ENCODE measurements at regions not wholly inside any gene's neighbourhood (a gene's known extent, or its start where the extent isn't known, plus 50 kb on each side); places are given as distances from the start of the nearest gene placed in this dataset.

GRCh38 chr4:175910700-175911099 lies 98.6 kb upstream of the GPM6A start:
- Histone ChIP-seq H3K9me3 (ENCODE audit: control insufficient read depth in 2 of 2, low read length in 2 of 2) (no peaks in the 10 kb centered on the region), H3K4me1 (ENCODE audit: control insufficient read depth in 2 of 2, insufficient read depth in 2 of 2, low read length in 2 of 2) (no peaks in the 10 kb centered on the region), H3K36me3 (ENCODE audit: control insufficient read depth in 2 of 2, insufficient read depth in 2 of 2, low read length in 2 of 2) (no peaks in the 10 kb centered on the region), H3K27me3 (ENCODE audit: control insufficient read depth in 2 of 2, insufficient read depth in 2 of 2, low read length in 2 of 2) (no peaks in the 10 kb centered on the region), H3K9ac (ENCODE audit: low read depth in 1 of 2, low read length in 2 of 2) (no peak overlapping the region), H3K27ac (ENCODE audit: low read depth in 2 of 2, low read length in 2 of 2) (no peak overlapping the region), H3K4me3 (ENCODE audit: low read length in 2 of 2) (no peak overlapping the region)

GRCh38 chr4:175916626-175917351 lies 104.7 kb upstream of the GPM6A start:
- no peak overlapping the region for H3K4me3 ChIP-seq (ENCODE audit: low read length in 2 of 2)
- H3K9ac ChIP-seq (ENCODE audit: low read depth in 1 of 2, low read length in 2 of 2) = no peak overlapping the region
- no peak overlapping the region for H3K27ac ChIP-seq (ENCODE audit: low read depth in 2 of 2, low read length in 2 of 2)
- no peaks in the 10 kb centered on the region for H3K36me3 ChIP-seq (ENCODE audit: control insufficient read depth in 2 of 2, insufficient read depth in 2 of 2, low read length in 2 of 2)
- H3K9me3 ChIP-seq (ENCODE audit: control insufficient read depth in 2 of 2, low read length in 2 of 2) = no peaks in the 10 kb centered on the region
- no peaks in the 10 kb centered on the region for H3K4me1 ChIP-seq (ENCODE audit: control insufficient read depth in 2 of 2, insufficient read depth in 2 of 2, low read length in 2 of 2)
- H3K27me3 ChIP-seq (ENCODE audit: control insufficient read depth in 2 of 2, insufficient read depth in 2 of 2, low read length in 2 of 2) = no peaks in the 10 kb centered on the region

- H3K4me3 ChIP-seq (ENCODE audit: low read length in 2 of 2) = no peak overlapping the region
- no peaks in the 10 kb centered on the region for H3K36me3 ChIP-seq (ENCODE audit: control insufficient read depth in 2 of 2, insufficient read depth in 2 of 2, low read length in 2 of 2)
- H3K4me1 ChIP-seq (ENCODE audit: control insufficient read depth in 2 of 2, insufficient read depth in 2 of 2, low read length in 2 of 2) = no peaks in the 10 kb centered on the region
- no peak overlapping the region for H3K27ac ChIP-seq (ENCODE audit: low read depth in 2 of 2, low read length in 2 of 2)
- no peak overlapping the region for H3K9ac ChIP-seq (ENCODE audit: low read depth in 1 of 2, low read length in 2 of 2)
- no peaks in the 10 kb centered on the region for H3K9me3 ChIP-seq (ENCODE audit: control insufficient read depth in 2 of 2, low read length in 2 of 2)
- H3K27me3 ChIP-seq (ENCODE audit: control insufficient read depth in 2 of 2, insufficient read depth in 2 of 2, low read length in 2 of 2) = no peaks in the 10 kb centered on the region
Measured at GRCh38 chr4:175927121-175927520, 115.1 kb upstream of the GPM6A start.

GRCh38 chr4:175929441-175929840 lies 117.4 kb upstream of the GPM6A start:
- Histone ChIP-seq H3K9me3 (ENCODE audit: control insufficient read depth in 2 of 2, low read length in 2 of 2) (no peaks in the 10 kb centered on the region), H3K36me3 (ENCODE audit: control insufficient read depth in 2 of 2, insufficient read depth in 2 of 2, low read length in 2 of 2) (no peaks in the 10 kb centered on the region), H3K4me3 (ENCODE audit: low read length in 2 of 2) (no peak overlapping the region), H3K27me3 (ENCODE audit: control insufficient read depth in 2 of 2, insufficient read depth in 2 of 2, low read length in 2 of 2) (no peaks in the 10 kb centered on the region), H3K9ac (ENCODE audit: low read depth in 1 of 2, low read length in 2 of 2) (no peak overlapping the region), H3K4me1 (ENCODE audit: control insufficient read depth in 2 of 2, insufficient read depth in 2 of 2, low read length in 2 of 2) (no peaks in the 10 kb centered on the region), H3K27ac (ENCODE audit: low read depth in 2 of 2, low read length in 2 of 2) (no peak overlapping the region)

GRCh38 chr4:175929932-175930331 lies 117.9 kb upstream of the GPM6A start:
- Histone ChIP-seq H3K27me3 (ENCODE audit: control insufficient read depth in 2 of 2, insufficient read depth in 2 of 2, low read length in 2 of 2) (no peaks in the 10 kb centered on the region), H3K4me1 (ENCODE audit: control insufficient read depth in 2 of 2, insufficient read depth in 2 of 2, low read length in 2 of 2) (no peaks in the 10 kb centered on the region), H3K9me3 (ENCODE audit: control insufficient read depth in 2 of 2, low read length in 2 of 2) (no peaks in the 10 kb centered on the region), H3K27ac (ENCODE audit: low read depth in 2 of 2, low read length in 2 of 2) (no peak overlapping the region), H3K4me3 (ENCODE audit: low read length in 2 of 2) (no peak overlapping the region), H3K36me3 (ENCODE audit: control insufficient read depth in 2 of 2, insufficient read depth in 2 of 2, low read length in 2 of 2) (no peaks in the 10 kb centered on the region), H3K9ac (ENCODE audit: low read depth in 1 of 2, low read length in 2 of 2) (no peak overlapping the region)

- H3K9me3 ChIP-seq (ENCODE audit: control insufficient read depth in 2 of 2, low read length in 2 of 2) = no peaks in the 10 kb centered on the region
- no peaks in the 10 kb centered on the region for H3K4me1 ChIP-seq (ENCODE audit: control insufficient read depth in 2 of 2, insufficient read depth in 2 of 2, low read length in 2 of 2)
- H3K36me3 ChIP-seq (ENCODE audit: control insufficient read depth in 2 of 2, insufficient read depth in 2 of 2, low read length in 2 of 2) = no peaks in the 10 kb centered on the region
- no peak overlapping the region for H3K9ac ChIP-seq (ENCODE audit: low read depth in 1 of 2, low read length in 2 of 2)
- H3K27ac ChIP-seq (ENCODE audit: low read depth in 2 of 2, low read length in 2 of 2) = no peak overlapping the region
- no peaks in the 10 kb centered on the region for H3K27me3 ChIP-seq (ENCODE audit: control insufficient read depth in 2 of 2, insufficient read depth in 2 of 2, low read length in 2 of 2)
- H3K4me3 ChIP-seq (ENCODE audit: low read length in 2 of 2) = no peak overlapping the region
Measured at GRCh38 chr4:175930471-175930870, 118.4 kb upstream of the GPM6A start.

GRCh38 chr4:175932116-175932515 lies 120.1 kb upstream of the GPM6A start:
- Histone ChIP-seq H3K9me3 (ENCODE audit: control insufficient read depth in 2 of 2, low read length in 2 of 2) (no peaks in the 10 kb centered on the region), H3K27me3 (ENCODE audit: control insufficient read depth in 2 of 2, insufficient read depth in 2 of 2, low read length in 2 of 2) (no peaks in the 10 kb centered on the region), H3K27ac (ENCODE audit: low read depth in 2 of 2, low read length in 2 of 2) (no peak overlapping the region), H3K4me1 (ENCODE audit: control insufficient read depth in 2 of 2, insufficient read depth in 2 of 2, low read length in 2 of 2) (no peaks in the 10 kb centered on the region), H3K9ac (ENCODE audit: low read depth in 1 of 2, low read length in 2 of 2) (no peak overlapping the region), H3K4me3 (ENCODE audit: low read length in 2 of 2) (no peak overlapping the region), H3K36me3 (ENCODE audit: control insufficient read depth in 2 of 2, insufficient read depth in 2 of 2, low read length in 2 of 2) (no peaks in the 10 kb centered on the region)

- Histone ChIP-seq H3K27ac (ENCODE audit: low read depth in 2 of 2, low read length in 2 of 2) (no peak overlapping the region), H3K4me1 (ENCODE audit: control insufficient read depth in 2 of 2, insufficient read depth in 2 of 2, low read length in 2 of 2) (no peaks in the 10 kb centered on the region), H3K9ac (ENCODE audit: low read depth in 1 of 2, low read length in 2 of 2) (no peak overlapping the region), H3K27me3 (ENCODE audit: control insufficient read depth in 2 of 2, insufficient read depth in 2 of 2, low read length in 2 of 2) (no peaks in the 10 kb centered on the region), H3K9me3 (ENCODE audit: control insufficient read depth in 2 of 2, low read length in 2 of 2) (no peaks in the 10 kb centered on the region), H3K4me3 (ENCODE audit: low read length in 2 of 2) (no peak overlapping the region), H3K36me3 (ENCODE audit: control insufficient read depth in 2 of 2, insufficient read depth in 2 of 2, low read length in 2 of 2) (no peaks in the 10 kb centered on the region)
Measured at GRCh38 chr4:175934506-175934905, 122.4 kb upstream of the GPM6A start.

- H3K27ac ChIP-seq (ENCODE audit: low read depth in 2 of 2, low read length in 2 of 2) = no peak overlapping the region
Measured at GRCh38 chr4:175935016-175935661, 123.1 kb upstream of the GPM6A start.

GRCh38 chr4:175944126-175944910 lies 121.3 kb upstream of the WDR17 start:
- Histone ChIP-seq H3K4me3 (ENCODE audit: low read length in 2 of 2) (no peak overlapping the region), H3K4me1 (ENCODE audit: control insufficient read depth in 2 of 2, insufficient read depth in 2 of 2, low read length in 2 of 2) (no peaks in the 10 kb centered on the region), H3K27me3 (ENCODE audit: control insufficient read depth in 2 of 2, insufficient read depth in 2 of 2, low read length in 2 of 2) (no peaks in the 10 kb centered on the region), H3K36me3 (ENCODE audit: control insufficient read depth in 2 of 2, insufficient read depth in 2 of 2, low read length in 2 of 2) (no peaks in the 10 kb centered on the region), H3K9me3 (ENCODE audit: control insufficient read depth in 2 of 2, low read length in 2 of 2) (no peaks in the 10 kb centered on the region), H3K27ac (ENCODE audit: low read depth in 2 of 2, low read length in 2 of 2) (no peak overlapping the region), H3K9ac (ENCODE audit: low read depth in 1 of 2, low read length in 2 of 2) (no peak overlapping the region)

More at GRCh38 chr4:175935016-175935661, 123.1 kb upstream of the GPM6A start:
- Histone ChIP-seq H3K4me3 (ENCODE audit: low read length in 2 of 2) (no peak overlapping the region), H3K36me3 (ENCODE audit: control insufficient read depth in 2 of 2, insufficient read depth in 2 of 2, low read length in 2 of 2) (no peaks in the 10 kb centered on the region), H3K9ac (ENCODE audit: low read depth in 1 of 2, low read length in 2 of 2) (no peak overlapping the region), H3K27me3 (ENCODE audit: control insufficient read depth in 2 of 2, insufficient read depth in 2 of 2, low read length in 2 of 2) (no peaks in the 10 kb centered on the region), H3K9me3 (ENCODE audit: control insufficient read depth in 2 of 2, low read length in 2 of 2) (no peaks in the 10 kb centered on the region), H3K4me1 (ENCODE audit: control insufficient read depth in 2 of 2, insufficient read depth in 2 of 2, low read length in 2 of 2) (no peaks in the 10 kb centered on the region)
